ENCODE measurements at regions not wholly inside any gene's neighbourhood (a gene's known extent, or its start where the extent isn't known, plus 50 kb on each side); places are given as distances from the start of the nearest gene placed in this dataset.
A peak's percentile ranks its signal among the peaks of the same experiment; 100 is the strongest.

GRCh38 chr2:215677481-215677880 is 241.6 kb upstream of the FN1 start:
- Histone ChIP-seq H3K4me3 (ENCODE audit: low read depth in 1 of 5, low read length in 5 of 5) (no peak overlapping the region), H3K27ac (ENCODE audit: low read depth, low read length) (no peak overlapping the region), H3K9me3 (ENCODE audit: control insufficient read depth in 5 of 5, low read length in 5 of 5) (peaks cover 0 to 5% (median 0%) of the 10 kb centered on the region in 5 donors), H3K9ac (ENCODE audit: low read length in 5 of 5) (no peak overlapping the region), H3K36me3 (ENCODE audit: control insufficient read depth in 5 of 5, insufficient read depth in 5 of 5, low read length in 5 of 5) (no peaks in the 10 kb centered on the region), H3K4me1 (ENCODE audit: control insufficient read depth in 5 of 5, insufficient read depth in 5 of 5, low read length in 5 of 5) (peaks cover 0 to 5% (median 0%) of the 10 kb centered on the region in 5 donors), H3K27me3 (ENCODE audit: control insufficient read depth in 5 of 5, insufficient read depth in 4 of 5, low read length in 5 of 5) (no peaks in the 10 kb centered on the region)

- peaks cover 0 to 10% (median 7%) of the 10 kb centered on the region in 5 donors for H3K4me1 ChIP-seq (ENCODE audit: control insufficient read depth in 5 of 5, insufficient read depth in 5 of 5, low read length in 5 of 5)
- peaks cover 0 to 3% (median 0%) of the 10 kb centered on the region in 5 donors for H3K27me3 ChIP-seq (ENCODE audit: control insufficient read depth in 5 of 5, insufficient read depth in 4 of 5, low read length in 5 of 5)
- no peaks in the 10 kb centered on the region for H3K36me3 ChIP-seq (ENCODE audit: control insufficient read depth in 5 of 5, insufficient read depth in 5 of 5, low read length in 5 of 5)
- no peak overlapping the region for H3K9ac ChIP-seq (ENCODE audit: low read length in 5 of 5)
- H3K27ac ChIP-seq (ENCODE audit: low read depth, low read length), result no peak overlapping the region
- H3K4me3 ChIP-seq (ENCODE audit: low read depth in 1 of 5, low read length in 5 of 5), result no peak overlapping the region
- H3K9me3 ChIP-seq (ENCODE audit: control insufficient read depth in 5 of 5, low read length in 5 of 5), result peaks cover 0 to 5% (median 0%) of the 10 kb centered on the region in 5 donors
Observed at GRCh38 chr2:215672406-215672805, 236.5 kb upstream of the FN1 start.

DNA sequence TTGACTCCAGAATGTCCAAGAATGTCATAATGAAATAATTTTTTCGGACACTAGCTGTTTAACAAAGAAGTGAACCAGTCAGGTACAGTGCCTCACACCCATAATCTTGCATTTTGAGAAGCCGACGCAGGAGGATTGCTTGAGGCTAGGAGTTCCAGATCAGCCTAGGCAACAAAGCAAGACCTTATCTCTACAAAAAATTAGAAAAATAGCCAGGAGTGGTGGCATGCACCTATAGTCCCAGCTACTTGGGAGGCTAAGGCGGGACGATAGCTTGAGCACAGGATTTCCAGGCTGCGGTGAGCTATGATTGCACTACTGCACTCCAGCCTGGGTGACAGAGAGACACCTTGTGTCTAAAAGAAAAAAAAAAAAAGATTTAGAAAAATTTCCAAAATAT is 235.8 kb upstream of the FN1 start:
- peaks cover 0 to 3% (median 0%) of the 10 kb centered on the region in 5 donors for H3K27me3 ChIP-seq (ENCODE audit: control insufficient read depth in 5 of 5, insufficient read depth in 4 of 5, low read length in 5 of 5)
- H3K9me3 ChIP-seq (ENCODE audit: control insufficient read depth in 5 of 5, low read length in 5 of 5), result peaks cover 0 to 5% (median 0%) of the 10 kb centered on the region in 5 donors
- no peak overlapping the region for H3K27ac ChIP-seq (ENCODE audit: low read depth, low read length)
- peaks cover 0 to 10% (median 7%) of the 10 kb centered on the region in 5 donors for H3K4me1 ChIP-seq (ENCODE audit: control insufficient read depth in 5 of 5, insufficient read depth in 5 of 5, low read length in 5 of 5)
- no peak overlapping the region for H3K9ac ChIP-seq (ENCODE audit: low read length in 5 of 5)
- H3K4me3 ChIP-seq (ENCODE audit: low read depth in 1 of 5, low read length in 5 of 5), result no peak overlapping the region
- no peaks in the 10 kb centered on the region for H3K36me3 ChIP-seq (ENCODE audit: control insufficient read depth in 5 of 5, insufficient read depth in 5 of 5, low read length in 5 of 5)

DNA sequence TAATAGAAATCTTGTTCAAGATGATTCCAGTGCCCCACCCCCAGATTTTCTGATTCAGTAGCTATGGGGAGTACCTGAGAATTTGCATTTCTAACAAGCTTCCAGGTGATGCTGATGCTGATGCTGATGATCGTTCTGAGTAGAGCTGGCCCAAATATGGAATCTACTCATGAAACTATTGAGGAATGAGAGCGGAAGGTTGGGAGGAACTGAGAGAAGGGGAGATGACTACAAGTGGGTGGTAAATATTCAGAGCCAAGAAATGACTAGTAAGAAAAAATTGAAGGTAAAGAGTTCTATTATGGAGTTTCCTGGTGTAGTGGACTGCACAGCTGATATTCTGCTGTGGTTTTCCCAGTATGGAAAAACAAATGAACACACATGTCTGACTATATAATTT is 235.4 kb upstream of the FN1 start:
- Histone ChIP-seq H3K9ac (ENCODE audit: low read length in 5 of 5) (no peak overlapping the region), H3K27me3 (ENCODE audit: control insufficient read depth in 5 of 5, insufficient read depth in 4 of 5, low read length in 5 of 5) (peaks cover 0 to 3% (median 0%) of the 10 kb centered on the region in 5 donors), H3K4me3 (ENCODE audit: low read depth in 1 of 5, low read length in 5 of 5) (no peak overlapping the region), H3K9me3 (ENCODE audit: control insufficient read depth in 5 of 5, low read length in 5 of 5) (peaks cover 0 to 5% (median 0%) of the 10 kb centered on the region in 5 donors), H3K27ac (ENCODE audit: low read depth, low read length) (no peak overlapping the region), H3K36me3 (ENCODE audit: control insufficient read depth in 5 of 5, insufficient read depth in 5 of 5, low read length in 5 of 5) (no peaks in the 10 kb centered on the region), H3K4me1 (ENCODE audit: control insufficient read depth in 5 of 5, insufficient read depth in 5 of 5, low read length in 5 of 5) (peaks cover 0 to 10% (median 7%) of the 10 kb centered on the region in 5 donors)

- Histone ChIP-seq H3K27me3 (ENCODE audit: control insufficient read depth in 5 of 5, insufficient read depth in 4 of 5, low read length in 5 of 5) (peaks cover 0 to 3% (median 0%) of the 10 kb centered on the region in 5 donors), H3K9me3 (ENCODE audit: control insufficient read depth in 5 of 5, low read length in 5 of 5) (peaks cover 0 to 5% (median 0%) of the 10 kb centered on the region in 5 donors), H3K9ac (ENCODE audit: low read length in 5 of 5) (no peak overlapping the region), H3K4me1 (ENCODE audit: control insufficient read depth in 5 of 5, insufficient read depth in 5 of 5, low read length in 5 of 5) (peaks cover 0 to 10% (median 7%) of the 10 kb centered on the region in 5 donors), H3K4me3 (ENCODE audit: low read depth in 1 of 5, low read length in 5 of 5) (no peak overlapping the region), H3K27ac (ENCODE audit: low read depth, low read length) (no peak overlapping the region), H3K36me3 (ENCODE audit: control insufficient read depth in 5 of 5, insufficient read depth in 5 of 5, low read length in 5 of 5) (no peaks in the 10 kb centered on the region)
Observed at GRCh38 chr2:215670396-215670795, 234.5 kb upstream of the FN1 start.

DNA sequence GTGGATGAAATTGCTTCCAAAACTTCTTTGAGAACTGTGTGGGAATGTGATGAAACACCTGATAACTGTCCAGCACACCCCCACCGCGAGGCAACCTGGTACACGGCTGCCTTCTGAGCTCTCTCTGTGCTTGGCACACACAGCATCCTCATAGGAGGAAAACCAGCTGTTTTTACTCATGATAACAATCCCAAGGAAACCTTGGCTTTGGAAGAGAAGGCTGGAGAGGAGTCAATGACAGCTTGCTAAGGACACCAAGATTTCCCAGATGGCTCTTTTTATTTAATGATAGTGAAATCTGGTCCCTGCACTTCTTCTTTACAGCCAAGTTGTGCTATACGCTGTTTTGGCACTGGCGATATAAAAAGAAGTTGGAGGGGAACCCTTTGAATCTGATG is 232.5 kb upstream of the FN1 start:
- H3K9me3 ChIP-seq (ENCODE audit: control insufficient read depth in 5 of 5, low read length in 5 of 5), result peaks cover 0 to 3% (median 0%) of the 10 kb centered on the region in 5 donors
- no peak overlapping the region for H3K9ac ChIP-seq (ENCODE audit: low read length in 5 of 5)
- H3K27ac ChIP-seq (ENCODE audit: low read depth, low read length), result no peak overlapping the region
- peaks cover 0 to 3% (median 0%) of the 10 kb centered on the region in 5 donors for H3K27me3 ChIP-seq (ENCODE audit: control insufficient read depth in 5 of 5, insufficient read depth in 4 of 5, low read length in 5 of 5)
- H3K4me3 ChIP-seq (ENCODE audit: low read depth in 1 of 5, low read length in 5 of 5), result no peak overlapping the region
- peaks cover 0 to 13% (median 8%) of the 10 kb centered on the region in 5 donors for H3K4me1 ChIP-seq (ENCODE audit: control insufficient read depth in 5 of 5, insufficient read depth in 5 of 5, low read length in 5 of 5)
- H3K36me3 ChIP-seq (ENCODE audit: control insufficient read depth in 5 of 5, insufficient read depth in 5 of 5, low read length in 5 of 5), result no peaks in the 10 kb centered on the region

GRCh38 chr2:215667585-215668377 is 231.9 kb upstream of the FN1 start:
- H3K9me3 ChIP-seq (ENCODE audit: control insufficient read depth in 5 of 5, low read length in 5 of 5), result no peaks in the 10 kb centered on the region
- H3K27me3 ChIP-seq (ENCODE audit: control insufficient read depth in 5 of 5, insufficient read depth in 4 of 5, low read length in 5 of 5), result peaks cover 0 to 3% (median 0%) of the 10 kb centered on the region in 5 donors
- H3K27ac ChIP-seq (ENCODE audit: low read depth, low read length), result no peak overlapping the region
- no peaks in the 10 kb centered on the region for H3K36me3 ChIP-seq (ENCODE audit: control insufficient read depth in 5 of 5, insufficient read depth in 5 of 5, low read length in 5 of 5)
- peak overlapping the region in 1 of 5 donors; percentile 1 for H3K9ac ChIP-seq (ENCODE audit: low read length in 5 of 5)
- H3K4me1 ChIP-seq (ENCODE audit: control insufficient read depth in 5 of 5, insufficient read depth in 5 of 5, low read length in 5 of 5), result peaks cover 0 to 13% (median 8%) of the 10 kb centered on the region in 5 donors
- no peak overlapping the region for H3K4me3 ChIP-seq (ENCODE audit: low read depth in 1 of 5, low read length in 5 of 5)

DNA sequence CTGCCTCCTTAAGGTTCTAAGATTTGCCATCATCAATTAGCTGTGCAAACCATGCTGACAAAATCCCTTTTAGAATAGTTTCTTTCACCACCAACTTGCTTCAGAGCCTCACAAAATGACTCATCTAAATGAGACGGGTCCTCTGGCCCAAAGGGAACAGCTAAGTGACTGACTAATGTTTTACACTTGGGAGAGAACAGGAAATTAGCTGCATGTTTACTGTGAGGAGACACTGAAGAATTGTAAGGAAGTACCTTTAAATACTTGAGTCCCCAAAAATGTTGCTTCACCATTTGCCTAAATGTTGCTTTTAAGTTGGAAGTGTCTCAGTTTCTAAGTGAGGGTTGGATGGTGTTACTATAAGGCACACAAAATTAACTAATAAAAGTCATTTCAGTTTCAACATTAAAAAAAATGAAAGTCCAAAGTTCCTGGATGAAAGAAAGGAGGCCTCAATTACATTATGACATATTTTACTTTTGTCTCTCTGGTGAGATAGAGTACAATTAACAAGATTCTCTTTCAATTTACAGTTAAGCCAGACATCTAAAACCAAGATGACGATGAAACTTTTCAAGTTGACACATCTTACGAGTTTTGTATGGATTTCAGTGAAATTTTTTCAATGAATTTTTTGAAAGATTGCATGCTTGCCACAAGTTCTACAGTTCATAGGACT is 229.1 kb upstream of the FN1 start:
- Histone ChIP-seq H3K9me3 (ENCODE audit: control insufficient read depth in 5 of 5, low read length in 5 of 5) (no peaks in the 10 kb centered on the region), H3K4me3 (ENCODE audit: low read depth in 1 of 5, low read length in 5 of 5) (no peak overlapping the region), H3K27me3 (ENCODE audit: control insufficient read depth in 5 of 5, insufficient read depth in 4 of 5, low read length in 5 of 5) (peaks cover 0 to 3% (median 0%) of the 10 kb centered on the region in 5 donors), H3K36me3 (ENCODE audit: control insufficient read depth in 5 of 5, insufficient read depth in 5 of 5, low read length in 5 of 5) (no peaks in the 10 kb centered on the region), H3K9ac (ENCODE audit: low read length in 5 of 5) (no peak overlapping the region), H3K27ac (ENCODE audit: low read depth, low read length) (no peak overlapping the region), H3K4me1 (ENCODE audit: control insufficient read depth in 5 of 5, insufficient read depth in 5 of 5, low read length in 5 of 5) (peaks cover 0 to 13% (median 8%) of the 10 kb centered on the region in 5 donors)

DNA sequence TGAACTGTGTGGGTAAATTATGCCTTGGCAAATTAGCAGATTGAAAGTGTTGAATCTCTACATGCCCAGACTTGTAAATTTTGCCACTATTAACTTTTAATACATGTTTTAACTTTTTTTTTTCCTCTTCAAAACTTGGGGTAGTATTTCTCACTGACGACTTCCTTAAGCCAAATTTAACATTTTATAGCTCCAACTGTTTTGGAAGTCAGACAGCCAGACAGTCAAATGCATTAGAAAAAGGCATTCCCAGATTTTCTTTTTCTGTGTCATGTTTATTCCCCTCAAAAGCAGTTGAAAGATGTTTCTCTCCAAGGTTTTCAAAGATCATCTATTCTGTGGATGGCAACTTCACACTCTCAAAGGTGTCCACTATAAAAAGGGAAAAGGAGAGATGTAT is 226.8 kb upstream of the FN1 start:
- Histone ChIP-seq H3K27ac (ENCODE audit: low read depth, low read length) (no peak overlapping the region), H3K4me1 (ENCODE audit: control insufficient read depth in 5 of 5, insufficient read depth in 5 of 5, low read length in 5 of 5) (peaks cover 0 to 6% (median 2%) of the 10 kb centered on the region in 5 donors), H3K4me3 (ENCODE audit: low read depth in 1 of 5, low read length in 5 of 5) (no peak overlapping the region), H3K27me3 (ENCODE audit: control insufficient read depth in 5 of 5, insufficient read depth in 4 of 5, low read length in 5 of 5) (no peaks in the 10 kb centered on the region), H3K36me3 (ENCODE audit: control insufficient read depth in 5 of 5, insufficient read depth in 5 of 5, low read length in 5 of 5) (no peaks in the 10 kb centered on the region), H3K9ac (ENCODE audit: low read length in 5 of 5) (no peak overlapping the region), H3K9me3 (ENCODE audit: control insufficient read depth in 5 of 5, low read length in 5 of 5) (no peaks in the 10 kb centered on the region)

GRCh38 chr2:215660687-215661086 is 224.8 kb upstream of the FN1 start:
- H3K9ac ChIP-seq (ENCODE audit: low read length in 5 of 5), result no peak overlapping the region
- H3K9me3 ChIP-seq (ENCODE audit: control insufficient read depth in 5 of 5, low read length in 5 of 5), result no peaks in the 10 kb centered on the region
- no peak overlapping the region for H3K4me3 ChIP-seq (ENCODE audit: low read depth in 1 of 5, low read length in 5 of 5)
- no peaks in the 10 kb centered on the region for H3K36me3 ChIP-seq (ENCODE audit: control insufficient read depth in 5 of 5, insufficient read depth in 5 of 5, low read length in 5 of 5)
- H3K27me3 ChIP-seq (ENCODE audit: control insufficient read depth in 5 of 5, insufficient read depth in 4 of 5, low read length in 5 of 5), result no peaks in the 10 kb centered on the region
- no peak overlapping the region for H3K27ac ChIP-seq (ENCODE audit: low read depth, low read length)
- H3K4me1 ChIP-seq (ENCODE audit: control insufficient read depth in 5 of 5, insufficient read depth in 5 of 5, low read length in 5 of 5), result peaks cover 0 to 3% (median 0%) of the 10 kb centered on the region in 5 donors
